Suprapubic skin (tissue), 4 donors: ENCODE measurements at regions not wholly inside any gene's neighbourhood (a gene's known extent, or its start where the extent isn't known, plus 50 kb on each side); places are given as distances from the start of the nearest gene placed in this dataset.
"Not testable (repeated sequence)": the region's sequence is repeated elsewhere in the genome, so short reads cannot be mapped to it uniquely, and the experiment has no call there.

Experiments
- DNase-seq, 2 donors: peaks; one replicate each; pipeline ENCODE4 v3.0.0-alpha.2; 2019; ENCODE audit warnings: low spot score in 2 of 2
- H3K27ac ChIP-seq: fragments of 200-600 bp; sonication (generic); one replicate; pipeline ENCODE4 v1.5.1; 2019
- H3K27me3 ChIP-seq: fragments of 200-600 bp; sonication (generic); one replicate; pipeline ENCODE4 v1.5.1; 2019
- H3K36me3 ChIP-seq: fragments of 200-600 bp; sonication (generic); one replicate; pipeline ENCODE4 v1.5.1; 2019
- H3K4me1 ChIP-seq: fragments of 200-600 bp; sonication (generic); one replicate; pipeline ENCODE4 v1.5.1; 2019
- H3K4me3 ChIP-seq: fragments of 200-600 bp; sonication (generic); one replicate; pipeline ENCODE4 v1.5.1; 2019; ENCODE audit warnings: mild to moderate bottlenecking
- H3K9me3 ChIP-seq: fragments of 200-600 bp; sonication (generic); one replicate; pipeline ENCODE4 v1.5.1; 2019
- CTCF ChIP-seq, 2 donors: fragments of 200-600 bp in 1 of 2; fragments of 450-650 bp in 1 of 2; sonication (generic) in 1 of 2; IDR thresholded peaks; one replicate each; pipeline ENCODE4 v1.5.1; 2016 to 2019; ENCODE audit warnings: antibody characterized with exemption in 2 of 2, mild to moderate bottlenecking in 1 of 2, moderate library complexity in 1 of 2
- EP300 ChIP-seq: sonication (generic); formaldehyde crosslinking; IDR thresholded peaks from one replicate; pipeline ENCODE4 v1.6.1; 2017; ENCODE audit warnings: antibody characterized with exemption
- POLR2A ChIP-seq, 2 donors: fragments of 450-650 bp; IDR thresholded peaks; one replicate each; pipeline ENCODE4 v1.6.1; 2017; ENCODE audit warnings: antibody characterized with exemption in 2 of 2, mild to moderate bottlenecking in 2 of 2, moderate library complexity in 2 of 2
- POLR2AphosphoS5 ChIP-seq, 3 donors: sonication (generic); formaldehyde crosslinking; IDR thresholded peaks; one replicate each; pipeline ENCODE4 v1.6.1; 2017; ENCODE audit warnings: antibody characterized with exemption in 3 of 3
- WGBS: methylation state at CpG from one replicate; pipeline ENCODE4 v1.1.5; 2018; 5-methylcytosine and 5-hydroxymethylcytosine counted together

GRCh38 chr14:30017370-30017993 lies 89.8 kb upstream of the PRKD1 start:
- Histone ChIP-seq H3K27me3 (no peaks in the 10 kb centered on the region), H3K4me1 (no peaks in the 10 kb centered on the region), H3K9me3 (no peaks in the 10 kb centered on the region), H3K4me3 (no peak overlapping the region), H3K27ac (no peak overlapping the region), H3K36me3 (no peaks in the 10 kb centered on the region)
- DNase-seq = no peak
- TF ChIP-seq EP300 = no peak
- TF ChIP-seq POLR2A (IDR thresholded peaks at IDR 0.05) = no peak
- TF ChIP-seq POLR2AphosphoS5 (IDR thresholded peaks at IDR 0.05) = no peak
- no peak for TF ChIP-seq CTCF (IDR thresholded peaks at IDR 0.05)
- WGBS = 95% methylated on average over 2 of the region's 2 CpGs

DNA sequence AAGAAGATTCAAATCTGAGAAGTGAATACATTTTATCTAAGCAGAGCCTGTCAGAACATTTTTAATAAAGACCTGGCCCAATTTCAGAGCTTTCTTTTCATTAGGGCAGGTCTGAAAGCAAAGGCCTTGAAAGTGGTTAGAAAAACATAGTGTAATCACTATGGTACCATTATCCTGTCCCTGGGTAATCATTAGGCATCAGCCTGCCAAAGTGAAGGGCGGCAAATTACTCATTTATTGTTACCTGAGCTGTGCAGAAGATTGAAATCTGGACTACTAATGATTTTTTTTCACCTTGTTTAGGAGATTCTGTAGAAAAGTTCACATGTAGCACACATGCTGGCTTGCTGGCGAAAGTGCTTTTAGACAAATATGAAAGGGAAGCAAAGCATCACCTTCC lies 92.6 kb upstream of the PRKD1 start:
- no peak for TF ChIP-seq EP300
- TF ChIP-seq POLR2A (IDR thresholded peaks at IDR 0.05) = no peak
- 56% methylated on average over 2 of the region's 2 CpGs for WGBS
- DNase-seq = no peak
- H3K27ac ChIP-seq = no peak overlapping the region
- H3K4me3 ChIP-seq = no peak overlapping the region
- no peaks in the 10 kb centered on the region for H3K27me3 ChIP-seq
- no peaks in the 10 kb centered on the region for H3K36me3 ChIP-seq
- peaks cover 5% of the 10 kb centered on the region for H3K9me3 ChIP-seq
- H3K4me1 ChIP-seq = no peaks in the 10 kb centered on the region

- Histone ChIP-seq H3K27ac (no peak overlapping the region), H3K36me3 (no peaks in the 10 kb centered on the region), H3K27me3 (no peaks in the 10 kb centered on the region), H3K4me1 (no peaks in the 10 kb centered on the region), H3K4me3 (no peak overlapping the region), H3K9me3 (peaks cover 5% of the 10 kb centered on the region)
- no peak for DNase-seq
- TF ChIP-seq POLR2A (IDR thresholded peaks at IDR 0.05) = no peak
- TF ChIP-seq EP300 = no peak
- no peak for TF ChIP-seq POLR2AphosphoS5 (IDR thresholded peaks at IDR 0.05)
- TF ChIP-seq CTCF (IDR thresholded peaks at IDR 0.05) = no peak
- 98% methylated on average over 1 of the region's 1 CpG for WGBS
Observed at GRCh38 chr14:30020687-30021086, 93.0 kb upstream of the PRKD1 start.

DNA sequence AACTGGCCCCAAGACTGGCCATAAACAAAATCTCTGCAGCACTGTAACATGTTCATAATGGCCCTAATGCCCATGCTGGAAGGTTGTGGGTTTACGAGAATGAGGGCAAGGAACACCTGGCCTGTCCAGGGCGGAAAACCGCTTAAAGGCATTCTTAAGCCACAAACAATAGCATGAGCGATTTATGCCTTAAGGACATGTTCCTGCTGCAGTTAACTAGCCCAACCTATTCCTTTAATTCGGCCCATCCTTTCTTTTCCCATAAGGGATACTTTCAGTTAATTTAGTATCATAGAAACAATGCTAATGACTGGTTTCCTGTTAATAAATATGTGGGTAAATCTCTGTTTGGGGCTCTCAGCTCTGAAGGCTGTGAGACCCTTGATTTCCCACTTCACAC lies 95.7 kb upstream of the PRKD1 start:
- H3K9me3 ChIP-seq, H3K27me3 ChIP-seq, DNase-seq, H3K27ac ChIP-seq, H3K4me3 ChIP-seq, H3K4me1 ChIP-seq, H3K36me3 ChIP-seq: not testable (repeated sequence)
- 91% methylated on average over 5 of the region's 5 CpGs for WGBS

- TF ChIP-seq EP300 (no peak), POLR2AphosphoS5 (IDR thresholded peaks at IDR 0.05) (no peak), POLR2A (IDR thresholded peaks at IDR 0.05) (no peak), CTCF (IDR thresholded peaks at IDR 0.05) (no peak)
- no peaks in the 10 kb centered on the region for H3K36me3 ChIP-seq
- H3K9me3 ChIP-seq = peaks cover 4% of the 10 kb centered on the region
- WGBS = 72% methylated on average over 1 of the region's 1 CpG
- no peak overlapping the region for H3K4me3 ChIP-seq
- H3K27ac ChIP-seq = no peak overlapping the region
- no peaks in the 10 kb centered on the region for H3K4me1 ChIP-seq
- no peak for DNase-seq
- H3K27me3 ChIP-seq = no peaks in the 10 kb centered on the region
Observed at GRCh38 chr14:30034152-30034551, 106.5 kb upstream of the PRKD1 start.

GRCh38 chr14:30035361-30035760 lies 107.7 kb upstream of the PRKD1 start:
- Histone ChIP-seq H3K4me1 (no peaks in the 10 kb centered on the region), H3K9me3 (no peaks in the 10 kb centered on the region), H3K27me3 (no peaks in the 10 kb centered on the region), H3K36me3 (no peaks in the 10 kb centered on the region), H3K4me3 (no peak overlapping the region), H3K27ac (no peak overlapping the region)
- DNase-seq = no peak
- 44% methylated on average over 1 of the region's 1 CpG for whole genome bisulfite sequencing
- no peak for TF ChIP-seq POLR2AphosphoS5 (IDR thresholded peaks at IDR 0.05)

DNA sequence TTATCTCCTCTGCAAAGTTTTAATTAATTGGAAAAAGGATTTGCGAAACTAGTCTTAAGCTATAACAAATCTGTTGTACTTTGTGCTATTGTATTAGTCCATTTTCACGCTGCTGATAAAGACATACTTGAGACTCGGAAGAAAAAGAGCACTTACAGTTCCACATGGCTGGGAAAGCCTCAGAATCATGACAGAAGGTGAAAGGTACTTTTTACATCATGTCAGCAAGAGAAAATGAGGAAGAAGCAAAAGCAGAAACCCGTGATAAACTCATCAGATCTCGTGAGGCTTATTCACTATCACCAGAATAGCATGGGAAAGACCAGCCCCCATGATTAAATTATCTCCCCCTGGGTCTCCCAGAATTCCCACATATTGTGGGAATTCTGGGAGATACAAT lies 118.1 kb upstream of the PRKD1 start:
- no peaks in the 10 kb centered on the region for H3K36me3 ChIP-seq
- H3K27me3 ChIP-seq = no peaks in the 10 kb centered on the region
- H3K9me3 ChIP-seq = no peaks in the 10 kb centered on the region
- 84% methylated on average over 5 of the region's 5 CpGs for WGBS
- no peak for DNase-seq
- TF ChIP-seq POLR2A (IDR thresholded peaks at IDR 0.05) (no peak), EP300 (no peak), POLR2AphosphoS5 (IDR thresholded peaks at IDR 0.05) (no peak), CTCF (IDR thresholded peaks at IDR 0.05) (no peak)
- H3K4me1 ChIP-seq = no peaks in the 10 kb centered on the region
- no peak overlapping the region for H3K27ac ChIP-seq
- H3K4me3 ChIP-seq = no peak overlapping the region
